ENCODE measurements at regions not wholly inside any gene's neighbourhood (a gene's known extent, or its start where the extent isn't known, plus 50 kb on each side); places are given as distances from the start of the nearest gene placed in this dataset.

DNA sequence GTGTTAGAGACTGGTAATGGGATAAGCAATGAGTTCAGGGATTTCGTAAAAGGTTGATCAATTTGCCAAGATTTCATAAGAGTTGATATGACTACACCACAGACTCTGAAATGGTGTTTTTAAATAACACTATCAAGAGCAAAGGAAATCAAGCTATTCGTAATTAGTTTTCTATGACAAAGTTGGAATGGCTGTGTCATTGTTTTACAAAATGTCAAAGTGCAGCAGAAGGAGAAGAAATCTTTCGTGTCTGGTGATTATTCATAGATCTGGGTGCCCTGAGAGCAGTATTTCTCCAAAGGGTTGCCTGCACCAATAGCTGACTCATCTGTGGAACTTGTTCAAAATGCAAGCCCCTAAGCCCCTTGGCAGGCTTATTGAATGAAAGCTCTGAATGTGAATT is 70.1 kb downstream of the NABP1 start:
- H3K27me3 ChIP-seq (ENCODE audit: insufficient read depth, low read length, poor library complexity) = peaks cover 67% of the 10 kb centered on the region
- no peak overlapping the region for H3K4me2 ChIP-seq (ENCODE audit: insufficient read depth, low read length)
- H3K27ac ChIP-seq (ENCODE audit: low read length) = no peak overlapping the region
- no peaks in the 10 kb centered on the region; the same call in 1 of the 2 replicates for H4K20me1 ChIP-seq (ENCODE audit: insufficient read depth, low read length)
- no peak for ATAC-seq (ENCODE audit: insufficient read depth, low read depth)
- H3K4me1 ChIP-seq (ENCODE audit: insufficient read depth, low read length) = no peaks in the 10 kb centered on the region
- no peaks in the 10 kb centered on the region for H3K36me3 ChIP-seq (ENCODE audit: insufficient read depth, low read length)
- H3K79me2 ChIP-seq (ENCODE audit: insufficient read depth, low read length) = no peaks in the 10 kb centered on the region
- TF ChIP-seq, protein P1, sequence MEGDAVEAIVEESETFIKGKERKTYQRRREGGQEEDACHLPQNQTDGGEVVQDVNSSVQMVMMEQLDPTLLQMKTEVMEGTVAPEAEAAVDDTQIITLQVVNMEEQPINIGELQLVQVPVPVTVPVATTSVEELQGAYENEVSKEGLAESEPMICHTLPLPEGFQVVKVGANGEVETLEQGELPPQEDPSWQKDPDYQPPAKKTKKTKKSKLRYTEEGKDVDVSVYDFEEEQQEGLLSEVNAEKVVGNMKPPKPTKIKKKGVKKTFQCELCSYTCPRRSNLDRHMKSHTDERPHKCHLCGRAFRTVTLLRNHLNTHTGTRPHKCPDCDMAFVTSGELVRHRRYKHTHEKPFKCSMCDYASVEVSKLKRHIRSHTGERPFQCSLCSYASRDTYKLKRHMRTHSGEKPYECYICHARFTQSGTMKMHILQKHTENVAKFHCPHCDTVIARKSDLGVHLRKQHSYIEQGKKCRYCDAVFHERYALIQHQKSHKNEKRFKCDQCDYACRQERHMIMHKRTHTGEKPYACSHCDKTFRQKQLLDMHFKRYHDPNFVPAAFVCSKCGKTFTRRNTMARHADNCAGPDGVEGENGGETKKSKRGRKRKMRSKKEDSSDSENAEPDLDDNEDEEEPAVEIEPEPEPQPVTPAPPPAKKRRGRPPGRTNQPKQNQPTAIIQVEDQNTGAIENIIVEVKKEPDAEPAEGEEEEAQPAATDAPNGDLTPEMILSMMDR (IDR thresholded peaks at IDR 0.05; ENCODE audit: borderline replicate concordance, extremely low read depth, low read length, poor library complexity, severe bottlenecking) = no peak
- TF ChIP-seq EZH2 (IDR thresholded peaks at IDR 0.05; ENCODE audit: borderline replicate concordance, low read depth, low read length, severe bottlenecking) = no peak
- no peak overlapping the region for H3K9ac ChIP-seq (ENCODE audit: low read depth, low read length)
- no peaks in the 10 kb centered on the region for H3K9me3 ChIP-seq (ENCODE audit: insufficient read depth, low read length, severe bottlenecking)
- DNase-seq = no peak
- H3K4me3 ChIP-seq (ENCODE audit: low read depth in 1 of 2, low read length in 2 of 2) = no peak overlapping the region
- no peak overlapping the region for H2AFZ ChIP-seq (ENCODE audit: low read depth, low read length)

DNA sequence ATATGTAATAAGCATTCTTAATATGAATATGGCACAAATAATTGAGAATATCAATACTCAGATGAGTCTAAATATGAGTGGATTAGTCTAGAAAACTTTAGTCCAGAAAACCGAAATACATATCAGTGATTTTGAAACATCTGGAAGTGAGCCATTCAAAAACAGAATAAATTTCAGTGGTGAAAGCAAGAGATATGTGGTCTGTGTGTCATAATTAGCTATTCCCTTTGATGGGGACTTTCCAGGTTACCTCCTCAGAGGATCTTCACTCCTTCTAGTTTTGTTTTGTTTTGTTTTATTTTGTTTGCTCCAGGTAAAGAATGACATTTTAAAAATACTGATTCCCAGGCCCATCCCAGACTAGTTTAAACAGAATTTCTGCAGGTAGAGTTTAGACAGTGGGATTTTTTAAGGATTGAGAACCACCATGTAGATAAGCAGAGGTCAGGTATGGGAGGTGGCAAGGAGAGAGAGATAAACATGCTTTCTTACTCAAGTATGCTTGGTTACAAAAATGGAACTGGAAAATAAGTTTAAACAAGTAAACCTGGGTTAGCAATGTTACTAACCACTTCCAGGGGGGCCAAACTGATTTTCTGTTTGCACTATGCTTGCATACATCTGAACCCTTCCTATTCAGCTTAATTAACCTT is 70.7 kb downstream of the NABP1 start:
- Histone ChIP-seq H3K4me1 (ENCODE audit: insufficient read depth, low read length) (no peaks in the 10 kb centered on the region), H3K4me2 (ENCODE audit: insufficient read depth, low read length) (no peak overlapping the region), H3K27me3 (ENCODE audit: insufficient read depth, low read length, poor library complexity) (peaks cover 72% of the 10 kb centered on the region), H3K79me2 (ENCODE audit: insufficient read depth, low read length) (no peaks in the 10 kb centered on the region), H3K4me3 (ENCODE audit: low read depth in 1 of 2, low read length in 2 of 2) (no peak overlapping the region), H4K20me1 (ENCODE audit: insufficient read depth, low read length) (no peaks in the 10 kb centered on the region; the same call in 1 of the 2 replicates), H3K36me3 (ENCODE audit: insufficient read depth, low read length) (no peaks in the 10 kb centered on the region), H3K9ac (ENCODE audit: low read depth, low read length) (no peak overlapping the region), H3K9me3 (ENCODE audit: insufficient read depth, low read length, severe bottlenecking) (no peaks in the 10 kb centered on the region), H3K27ac (ENCODE audit: low read length) (no peak overlapping the region), H2AFZ (ENCODE audit: low read depth, low read length) (no peak overlapping the region)
- DNase-seq = no peak
- TF ChIP-seq EZH2 (IDR thresholded peaks at IDR 0.05; ENCODE audit: borderline replicate concordance, low read depth, low read length, severe bottlenecking) = no peak
- TF ChIP-seq, protein P1 (IDR thresholded peaks at IDR 0.05; ENCODE audit: borderline replicate concordance, extremely low read depth, low read length, poor library complexity, severe bottlenecking) = no peak
- ATAC-seq (ENCODE audit: insufficient read depth, low read depth) = no peak

DNA sequence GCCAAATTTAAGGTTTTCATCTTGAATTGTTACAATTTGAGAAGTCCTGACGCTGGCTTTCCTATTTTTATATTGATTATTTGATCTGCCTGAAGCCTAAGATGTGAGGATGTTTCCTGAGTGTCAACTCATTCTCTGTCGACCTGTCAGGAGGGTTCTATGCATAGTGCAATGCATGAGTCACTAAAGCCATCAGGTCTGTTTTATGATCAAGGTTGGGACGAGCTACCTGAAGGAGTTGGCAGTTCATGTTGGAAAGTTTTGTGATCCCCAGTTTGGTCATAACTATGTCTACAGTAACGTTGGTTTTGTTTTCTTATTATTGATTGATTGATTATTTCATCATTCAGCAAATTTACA is 71.2 kb downstream of the NABP1 start:
- H3K4me3 ChIP-seq (ENCODE audit: low read depth in 1 of 2, low read length in 2 of 2) = no peak overlapping the region
- no peaks in the 10 kb centered on the region for H3K36me3 ChIP-seq (ENCODE audit: insufficient read depth, low read length)
- no peaks in the 10 kb centered on the region for H3K9me3 ChIP-seq (ENCODE audit: insufficient read depth, low read length, severe bottlenecking)
- peaks cover 3% of the 10 kb centered on the region; the same call in 1 of the 2 replicates for H4K20me1 ChIP-seq (ENCODE audit: insufficient read depth, low read length)
- H3K4me1 ChIP-seq (ENCODE audit: insufficient read depth, low read length) = no peaks in the 10 kb centered on the region
- no peak for TF ChIP-seq EZH2 (IDR thresholded peaks at IDR 0.05; ENCODE audit: borderline replicate concordance, low read depth, low read length, severe bottlenecking)
- TF ChIP-seq, protein P1 (IDR thresholded peaks at IDR 0.05; ENCODE audit: borderline replicate concordance, extremely low read depth, low read length, poor library complexity, severe bottlenecking) = no peak
- ATAC-seq (ENCODE audit: insufficient read depth, low read depth) (no peak), DNase-seq (no peak)
- no peak overlapping the region for H3K4me2 ChIP-seq (ENCODE audit: insufficient read depth, low read length)
- no peak overlapping the region for H3K9ac ChIP-seq (ENCODE audit: low read depth, low read length)
- peaks cover 72% of the 10 kb centered on the region for H3K27me3 ChIP-seq (ENCODE audit: insufficient read depth, low read length, poor library complexity)
- H3K27ac ChIP-seq (ENCODE audit: low read length) = no peak overlapping the region
- H2AFZ ChIP-seq (ENCODE audit: low read depth, low read length) = no peak overlapping the region
- no peaks in the 10 kb centered on the region for H3K79me2 ChIP-seq (ENCODE audit: insufficient read depth, low read length)

All from DND-41 (cell line).